Natural killer cell (primary cell): ENCODE measurements at regions not wholly inside any gene's neighbourhood (a gene's known extent, or its start where the extent isn't known, plus 50 kb on each side); places are given as distances from the start of the nearest gene placed in this dataset.

Source experiments
- ATAC-seq, 3 donors: fragments of 150-1000 bp in 2 of 3; fragments of 200-7000 bp in 1 of 3; cut with Tn5 transposase; 1 replicate in 1 of 3; 2 replicates in 2 of 3; pipeline ENCODE4 v1.10.0; 2021; ENCODE audit warnings: mild to moderate bottlenecking in 2 of 3, moderate library complexity in 2 of 3
- DNase-seq, 2 donors: peaks; one replicate each; pipeline versions ENCODE4 v3.0.0 to v3.0.0-alpha.2; 2013 to 2021; ENCODE audit warnings: mixed read lengths in 1 of 2
- H3K27ac ChIP-seq: one replicate; pipeline ENCODE4 v1.5.1; 2013; ENCODE audit warnings: mild to moderate bottlenecking, low read length
- H3K27me3 ChIP-seq: one replicate; pipeline ENCODE4 v1.6.1; 2013; ENCODE audit warnings: low read length; ENCODE audit not compliant: control insufficient read depth, insufficient read depth
- H3K36me3 ChIP-seq: one replicate; pipeline ENCODE4 v1.6.1; 2013; ENCODE audit warnings: low read length; ENCODE audit not compliant: control insufficient read depth, insufficient read depth
- H3K4me1 ChIP-seq: one replicate; pipeline ENCODE4 v1.6.1; 2013; ENCODE audit warnings: low read length; ENCODE audit not compliant: control insufficient read depth, insufficient read depth
- H3K4me3 ChIP-seq: one replicate; pipeline ENCODE4 v1.5.1; 2013; ENCODE audit warnings: low read length
- H3K9me3 ChIP-seq: one replicate; pipeline ENCODE4 v1.6.1; 2013; ENCODE audit warnings: low read length; ENCODE audit not compliant: control insufficient read depth, insufficient read depth
- H3K27ac Mint-ChIP-seq, 2 donors: one replicate each; pipeline ENCODE4 v1.8.0; 2022; ENCODE audit warnings: mild to moderate bottlenecking in 2 of 2, mixed read lengths in 2 of 2, moderate library complexity in 1 of 2
- H3K27me3 Mint-ChIP-seq, 2 donors: one replicate each; pipeline ENCODE4 v1.8.0; 2022; ENCODE audit warnings: low read depth in 2 of 2, mixed read lengths in 2 of 2
- H3K36me3 Mint-ChIP-seq: one replicate; pipeline ENCODE4 v1.8.0; 2022; ENCODE audit warnings: mixed read lengths
- H3K4me1 Mint-ChIP-seq, 2 donors: one replicate each; pipeline ENCODE4 v1.8.0; 2022; ENCODE audit warnings: mixed read lengths in 2 of 2
- H3K4me3 Mint-ChIP-seq: one replicate; pipeline ENCODE4 v1.8.0; 2022; ENCODE audit warnings: mild to moderate bottlenecking, moderate library complexity, mixed read lengths
- H3K9me3 Mint-ChIP-seq, 2 donors: one replicate each; pipeline ENCODE4 v1.8.0; 2022; ENCODE audit warnings: mixed read lengths in 2 of 2
- CTCF ChIP-seq: fragments of 200-600 bp; IDR thresholded peaks from one replicate; pipeline ENCODE4 v1.8.0; 2022; ENCODE audit warnings: antibody characterized with exemption
- WGBS: methylation state at CpG from one replicate; pipeline ENCODE4 v1.1.7; 2013; ENCODE audit warnings: missing lambda C conversion rate; ENCODE audit not compliant: insufficient coverage; 5-methylcytosine and 5-hydroxymethylcytosine counted together
- intact Hi-C: fragments of 100-400 bp; cut with micrococcal nuclease; formaldehyde crosslinking; loops from one replicate; pipeline ENCODE4 v1.14.2; 2022

GRCh38 chr12:39240587-39240986 is 202.3 kb downstream of the KIF21A start:
- Mint-ChIP-seq H3K4me3 (no peak overlapping the region), H3K36me3 (no peaks in the 10 kb centered on the region), H3K4me1 (no peaks in the 10 kb centered on the region), H3K27me3 (peaks cover 0 to 3% of the 10 kb centered on the region in 2 donors), H3K27ac (no peak overlapping the region), H3K9me3 (peaks cover 0 to 4% of the 10 kb centered on the region in 2 donors)
- intact Hi-C loops: no loop called here
- Histone ChIP-seq H3K4me3 (no peak overlapping the region), H3K27ac (no peak overlapping the region), H3K27me3 (no peaks in the 10 kb centered on the region), H3K4me1 (no peaks in the 10 kb centered on the region), H3K9me3 (no peaks in the 10 kb centered on the region), H3K36me3 (no peaks in the 10 kb centered on the region)
- ATAC-seq (no peak), DNase-seq (no peak)
- WGBS: 46% methylated on average over 1 of the region's 1 CpG
- no peak for TF ChIP-seq CTCF

- H3K36me3 ChIP-seq: no peaks in the 10 kb centered on the region
- H3K4me1 Mint-ChIP-seq: no peaks in the 10 kb centered on the region
- no peak overlapping the region for H3K27ac Mint-ChIP-seq
- no peak overlapping the region for H3K27ac ChIP-seq
- no peaks in the 10 kb centered on the region for H3K4me1 ChIP-seq
- no peak overlapping the region for H3K4me3 Mint-ChIP-seq
- DNase-seq: no peak
- ATAC-seq: no peak
- H3K4me3 ChIP-seq: no peak overlapping the region
- peaks cover 0 to 4% of the 10 kb centered on the region in 2 donors for H3K9me3 Mint-ChIP-seq
- H3K36me3 Mint-ChIP-seq: no peaks in the 10 kb centered on the region
- 57% methylated on average over 3 of the region's 5 CpGs for WGBS
- H3K27me3 Mint-ChIP-seq: peaks cover 0 to 3% of the 10 kb centered on the region in 2 donors
- no peak for TF ChIP-seq CTCF
- intact Hi-C loops: no loop called here
- no peaks in the 10 kb centered on the region for H3K9me3 ChIP-seq
- H3K27me3 ChIP-seq: no peaks in the 10 kb centered on the region
Measured at GRCh38 chr12:39239490-39240486, 203.1 kb downstream of the KIF21A start.

- DNase-seq (no peak), ATAC-seq (no peak)
- Histone ChIP-seq H3K36me3 (no peaks in the 10 kb centered on the region), H3K27ac (no peak overlapping the region), H3K4me1 (no peaks in the 10 kb centered on the region), H3K9me3 (no peaks in the 10 kb centered on the region), H3K4me3 (no peak overlapping the region), H3K27me3 (no peaks in the 10 kb centered on the region)
- Mint-ChIP-seq H3K9me3 (peaks cover 0 to 2% of the 10 kb centered on the region in 2 donors), H3K27ac (no peak overlapping the region), H3K4me1 (no peaks in the 10 kb centered on the region), H3K36me3 (no peaks in the 10 kb centered on the region), H3K4me3 (no peak overlapping the region), H3K27me3 (no peaks in the 10 kb centered on the region)
- no peak for TF ChIP-seq CTCF
- intact Hi-C loops: no loop called here
- WGBS: 80% methylated on average over 1 of the region's 2 CpGs
Measured at GRCh38 chr12:39237004-39237403, 205.9 kb downstream of the KIF21A start.
